SK-N-SH (cell line): ENCODE measurements at regions not wholly inside any gene's neighbourhood (a gene's known extent, or its start where the extent isn't known, plus 50 kb on each side); places are given as distances from the start of the nearest gene placed in this dataset.
"Not testable (repeated sequence)": the region's sequence is repeated elsewhere in the genome, so short reads cannot be mapped to it uniquely, and the experiment has no call there.

ENCODE experiments used
- CTCF ChIA-PET: fragments of 300-600, 350-600 bp; formaldehyde crosslinking; extraction: SDS; loops from one replicate; lab custom pipeline; 2021; lab: Yijun Ruan, JAX
- POLR2A ChIA-PET: fragments of 350-600 bp; sonication (Branson Sonifier 250); formaldehyde crosslinking; extraction: SDS; loops from one replicate; lab custom pipeline; 2020; ENCODE audit warnings: antibody characterized with exemption, inconsistent platforms; lab: Yijun Ruan, JAX
- DNase-seq: peaks from one replicate; pipeline ENCODE4 v3.0.0; 2012
- H2AFZ ChIP-seq: fragments of 200-600 bp; sonication (generic); 2 replicates; pipeline ENCODE4 v1.8.1; 2016; ENCODE audit warnings: antibody characterized with exemption, mild to moderate bottlenecking, low read depth
- H3F3A ChIP-seq: fragments of 200-600 bp; sonication (generic); replicated peaks from 2 replicates; pipeline ENCODE3; 2016; ENCODE audit warnings: antibody characterized with exemption, mild to moderate bottlenecking; ENCODE audit not compliant: insufficient read depth
- H3K27ac ChIP-seq, 2 experiments: fragments of 200-500 bp in 1 of 2; fragments of 200-600 bp in 1 of 2; sonication (Bioruptor generic) in 1 of 2; sonication (generic), shearing (Covaris generic) in 1 of 2; 2 replicates each; pipeline versions ENCODE4 v1.5.1 to v1.6.1; 2014 to 2016; ENCODE audit warnings: low read depth in 2 of 2, inconsistent platforms in 1 of 2, low read length in 1 of 2, mild to moderate bottlenecking in 1 of 2, mixed read lengths in 1 of 2
- H3K27me3 ChIP-seq: fragments of 200-600 bp; sonication (generic), shearing (Covaris generic); 2 replicates; pipeline ENCODE4 v1.6.1; 2016; ENCODE audit warnings: mixed run types; ENCODE audit not compliant: insufficient read depth
- H3K36me3 ChIP-seq, 2 experiments: fragments of 200-500 bp in 1 of 2; fragments of 200-600 bp in 1 of 2; sonication (Bioruptor generic) in 1 of 2; sonication (generic) in 1 of 2; replicated peaks in 1 of 2; 2 replicates each; pipeline versions ENCODE3 to v1.5.1; 2014 to 2016; ENCODE audit warnings: low read length in 1 of 2, mild to moderate bottlenecking in 1 of 2; ENCODE audit not compliant: insufficient read depth in 2 of 2, control insufficient read depth in 1 of 2
- H3K4me1 ChIP-seq, 2 experiments: fragments of 200-500 bp in 1 of 2; fragments of 200-600 bp in 1 of 2; sonication (Bioruptor generic) in 1 of 2; sonication (generic), shearing (Covaris generic) in 1 of 2; 2 replicates each; pipeline versions ENCODE4 v1.5.1 to v1.6.1; 2014 to 2016; ENCODE audit warnings: low read depth in 1 of 2, low read length in 1 of 2, mixed run types in 1 of 2; ENCODE audit not compliant: insufficient read depth in 2 of 2, control insufficient read depth in 1 of 2
- H3K4me2 ChIP-seq: fragments of 200-600 bp; sonication (generic), shearing (Covaris generic); 2 replicates; pipeline ENCODE4 v1.6.1; 2017; ENCODE audit warnings: mixed run types
- H3K4me3 ChIP-seq, 2 experiments: fragments of 200-500 bp in 1 of 2; fragments of 200-600 bp in 1 of 2; sonication (Bioruptor generic) in 1 of 2; sonication (generic), shearing (Covaris generic) in 1 of 2; 2 replicates each; pipeline versions ENCODE4 v1.5.1 to v1.8.1; 2014 to 2016; ENCODE audit warnings: low read depth in 2 of 2, inconsistent platforms in 1 of 2, low read length in 1 of 2, mild to moderate bottlenecking in 1 of 2, mixed read lengths in 1 of 2, moderate library complexity in 1 of 2
- H3K79me2 ChIP-seq: fragments of 200-600 bp; sonication (generic); 2 replicates; pipeline ENCODE4 v1.8.1; 2017; ENCODE audit warnings: mild to moderate bottlenecking; ENCODE audit not compliant: insufficient read depth
- H3K9ac ChIP-seq: fragments of 200-600 bp; sonication (generic); 2 replicates; pipeline ENCODE4 v1.6.1; 2017; ENCODE audit warnings: mixed run types
- H3K9me2 ChIP-seq: fragments of 200-600 bp; sonication (generic); 2 replicates; pipeline ENCODE4 v1.6.1; 2017; ENCODE audit warnings: mixed run types
- H3K9me3 ChIP-seq: fragments of 200-600 bp; sonication (generic); 2 replicates; pipeline ENCODE4 v1.6.1; 2017; ENCODE audit warnings: mixed run types, mild to moderate bottlenecking, moderate library complexity
- H4K20me1 ChIP-seq: fragments of 200-600 bp; sonication (generic); 2 replicates; pipeline ENCODE4 v1.6.1; 2017; ENCODE audit warnings: mild to moderate bottlenecking, mixed run types; ENCODE audit not compliant: insufficient read depth
- EZH2phosphoT487 ChIP-seq: fragments of 200-600 bp; sonication (generic); IDR thresholded peaks from 2 replicates; pipeline ENCODE4 v1.6.1; 2017; ENCODE audit warnings: low read depth, mixed run types, mild to moderate bottlenecking, antibody characterized with exemption, moderate library complexity, borderline replicate concordance
- MEF2A ChIP-seq: IDR thresholded peaks from 2 replicates; pipeline ENCODE4 v1.4.0; 2012; ENCODE audit warnings: low read depth, borderline replicate concordance
- REST ChIP-seq: IDR thresholded peaks from 2 replicates; pipeline ENCODE4 v1.6.1; 2012; ENCODE audit warnings: mild to moderate bottlenecking, low read depth, low read length, moderate library complexity
- WGBS: methylation state at CpG from one replicate; pipeline ENCODE4 v1.1.6; 2017; ENCODE audit warnings: low lambda C conversion rate; 5-methylcytosine and 5-hydroxymethylcytosine counted together
- TF ChIP-seq, protein P1 (sequence below): fragments of 150-350 bp; IDR thresholded peaks from 2 replicates; pipeline ENCODE4 v1.6.1; 2016; ENCODE audit warnings: mild to moderate bottlenecking, low read depth, low read length

DNA sequence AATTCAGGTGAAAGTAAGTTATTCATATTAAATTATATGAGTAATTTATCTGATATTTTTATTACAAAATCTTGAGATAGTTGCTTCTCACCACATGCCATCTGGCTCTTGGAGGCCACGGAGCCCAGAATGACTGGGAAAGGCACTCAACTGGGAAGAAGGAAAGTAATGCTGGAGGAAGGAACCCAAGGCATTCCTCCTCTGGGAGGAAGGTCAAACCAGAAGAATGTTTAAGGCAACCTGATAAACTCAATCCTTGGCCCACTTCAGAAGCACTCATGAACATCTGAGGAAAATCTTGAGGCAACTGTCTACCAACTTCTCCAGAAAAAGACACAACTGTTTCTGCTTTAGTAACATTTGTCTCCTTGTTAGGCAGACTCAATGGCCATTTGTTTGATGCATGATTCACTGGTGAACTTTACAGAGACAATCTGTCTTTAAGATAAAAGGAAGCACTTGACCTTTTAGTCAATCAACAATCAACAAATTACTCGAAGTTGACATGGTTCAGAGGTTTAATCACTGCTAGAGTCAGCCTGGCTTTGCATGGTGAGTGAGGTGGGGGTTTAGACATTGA is 261.4 kb upstream of the MME start (continued):
- no peak for TF ChIP-seq REST

DNA sequence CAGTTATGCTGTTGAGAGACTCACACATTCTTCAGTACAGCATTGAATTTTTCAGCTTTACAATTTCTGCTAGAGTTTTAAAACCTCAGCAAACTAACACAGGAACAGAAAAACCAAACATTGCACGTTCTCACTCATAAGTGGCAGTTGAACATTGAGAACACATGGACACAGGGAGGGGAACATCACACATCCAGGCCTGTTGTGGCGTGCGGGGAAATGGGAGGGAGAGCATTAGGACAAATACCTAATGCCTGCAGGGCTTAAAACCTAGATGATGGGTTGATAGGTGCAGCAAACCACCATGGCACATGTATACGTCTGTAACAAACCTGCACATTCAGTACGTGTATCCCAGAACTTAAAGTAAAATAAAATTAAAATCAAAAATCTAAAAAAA is 270.1 kb upstream of the MME start:
- POLR2A ChIA-PET, result not testable (repeated sequence)

GRCh38 chr3:154801729-154802128 is 278.4 kb upstream of the MME start:
- H3F3A ChIP-seq, result peaks cover 6% of the 10 kb centered on the region
- peaks cover 6% of the 10 kb centered on the region; the same call in 1 of the 2 replicates for H3K9me3 ChIP-seq
- no peak for TF ChIP-seq MEF2A
- no peak for TF ChIP-seq EZH2phosphoT487
- TF ChIP-seq, protein P1, sequence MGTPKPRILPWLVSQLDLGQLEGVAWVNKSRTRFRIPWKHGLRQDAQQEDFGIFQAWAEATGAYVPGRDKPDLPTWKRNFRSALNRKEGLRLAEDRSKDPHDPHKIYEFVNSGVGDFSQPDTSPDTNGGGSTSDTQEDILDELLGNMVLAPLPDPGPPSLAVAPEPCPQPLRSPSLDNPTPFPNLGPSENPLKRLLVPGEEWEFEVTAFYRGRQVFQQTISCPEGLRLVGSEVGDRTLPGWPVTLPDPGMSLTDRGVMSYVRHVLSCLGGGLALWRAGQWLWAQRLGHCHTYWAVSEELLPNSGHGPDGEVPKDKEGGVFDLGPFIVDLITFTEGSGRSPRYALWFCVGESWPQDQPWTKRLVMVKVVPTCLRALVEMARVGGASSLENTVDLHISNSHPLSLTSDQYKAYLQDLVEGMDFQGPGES, result no peak
- no peaks in the 10 kb centered on the region for H3K9me2 ChIP-seq
- ChIA-PET POLR2A (no interaction called here), CTCF (no interaction called here)
- no peak for DNase-seq
- no peaks in the 10 kb centered on the region for H4K20me1 ChIP-seq
- H3K27me3 ChIP-seq, result no peaks in the 10 kb centered on the region
- no peak overlapping the region for H3K27ac ChIP-seq
- no peak overlapping the region for H3K4me2 ChIP-seq
- no peak overlapping the region for H3K9ac ChIP-seq
- no peak overlapping the region for H2AFZ ChIP-seq
- H3K36me3 ChIP-seq, result peaks cover 0 to 3% of the 10 kb centered on the region in 2 experiments
- H3K79me2 ChIP-seq, result no peaks in the 10 kb centered on the region
- no peaks in the 10 kb centered on the region; a peak in 1 of 4 replicates for H3K4me1 ChIP-seq
- no peak overlapping the region for H3K4me3 ChIP-seq

More for the DNA sequence above, 270.1 kb upstream of the MME start:
- 29% methylated on average over 5 of the region's 5 CpGs for WGBS
- H3K9ac ChIP-seq, H3K9me3 ChIP-seq, H3K9me2 ChIP-seq, H3K27me3 ChIP-seq, H3K4me1 ChIP-seq, H3K4me3 ChIP-seq, H3K4me2 ChIP-seq, DNase-seq, H4K20me1 ChIP-seq, H3K36me3 ChIP-seq, H3K27ac ChIP-seq, CTCF ChIA-PET, H2AFZ ChIP-seq, H3F3A ChIP-seq, H3K79me2 ChIP-seq: not testable (repeated sequence)
